K562 (cell line): ENCODE measurements at regions not wholly inside any gene's neighbourhood (a gene's known extent, or its start where the extent isn't known, plus 50 kb on each side); places are given as distances from the start of the nearest gene placed in this dataset.

Experiments
- ATAC-seq: fragments of 200-7000 bp; cut with Tn5 transposase; 3 replicates; pipeline ENCODE4 v1.9.1; 2020; ENCODE audit warnings: moderate library complexity
- BruUV-seq: library from RNA; stranded (reverse); fragments of 400-500 nt; replicated peaks from 2 replicates; lab custom pipeline; 2021; lab: Mats Ljungman, UMichigan
- CTCF ChIA-PET: fragments of 300-600 bp; formaldehyde crosslinking; extraction: SDS; loops from one replicate; lab custom pipeline; 2021; ENCODE audit warnings: low intra/inter-chr PET ratio; lab: Yijun Ruan, JAX
- POLR2A ChIA-PET: fragments of 300-600, 350-650 bp; sonication (Branson Sonifier 250); formaldehyde crosslinking; extraction: SDS; loops from one replicate; lab custom pipeline; 2021; ENCODE audit warnings: antibody characterized with exemption, inconsistent platforms; lab: Yijun Ruan, JAX
- DNase-seq, 4 experiments: peaks; one replicate each; pipeline versions ENCODE4 v3.0.0 to v3.0.0-alpha.2; 2011 to 2018; ENCODE audit warnings: low spot score in 3 of 4, mixed read lengths in 3 of 4; ENCODE audit errors: extremely low read depth in 1 of 4
- FAIRE-seq: peaks from 2 replicates; lab custom pipeline; 2011; peaks lifted over from hg19 to GRCh38; lab: Jason Lieb, UNC
- H2AFZ ChIP-seq: 2 replicates; pipeline ENCODE4 v1.6.0; 2011; ENCODE audit warnings: low read depth, low read length, control low read depth, inconsistent platforms
- H3K27ac ChIP-seq: fragments of 200-600 bp; 3 replicates; pipeline ENCODE4 v1.8.0; 2011; ENCODE audit warnings: low read depth, mild to moderate bottlenecking, control low read depth, inconsistent platforms, low read length, moderate library complexity, mixed read lengths; ENCODE audit errors: extremely low read depth
- H3K27me3 ChIP-seq, 2 experiments: fragments of 300-600 bp in 1 of 2; 2 replicates in 1 of 2; 3 replicates in 1 of 2; pipeline versions ENCODE4 v1.6.0 to v1.8.0; 2011; ENCODE audit warnings: inconsistent platforms in 2 of 2, low read length in 2 of 2, mild to moderate bottlenecking in 1 of 2, mixed read lengths in 1 of 2, moderate library complexity in 1 of 2; ENCODE audit not compliant: control insufficient read depth in 2 of 2, insufficient read depth in 2 of 2
- H3K36me3 ChIP-seq: fragments of 300-600 bp; 3 replicates; pipeline ENCODE4 v1.8.0; 2011; ENCODE audit warnings: mild to moderate bottlenecking, low read length, inconsistent platforms; ENCODE audit not compliant: control insufficient read depth, insufficient read depth
- H3K4me1 ChIP-seq, 2 experiments: fragments of 200-600 bp in 1 of 2; replicated peaks in 1 of 2; 2 replicates in 1 of 2; 3 replicates in 1 of 2; pipeline versions ENCODE4 v1.5.1 to v1.8.0; 2011; ENCODE audit warnings: inconsistent platforms in 2 of 2, low read length in 2 of 2, mild to moderate bottlenecking in 1 of 2, mixed read lengths in 1 of 2, moderate library complexity in 1 of 2; ENCODE audit not compliant: control insufficient read depth in 2 of 2, insufficient read depth in 2 of 2
- H3K4me2 ChIP-seq: 2 replicates; pipeline ENCODE4 v1.6.1; 2011; ENCODE audit warnings: low read length, control low read depth, inconsistent platforms, mixed read lengths; ENCODE audit not compliant: insufficient read depth
- H3K4me3 ChIP-seq: fragments of 200-600 bp; sonication (generic), shearing (Covaris generic); 2 replicates; pipeline ENCODE4 v1.5.1; 2016; ENCODE audit warnings: control low read depth, inconsistent platforms
- H3K79me2 ChIP-seq: fragments of 200-600 bp; 3 replicates; pipeline ENCODE4 v1.8.0; 2011; ENCODE audit warnings: low read length, inconsistent platforms; ENCODE audit not compliant: control insufficient read depth, insufficient read depth
- H3K9ac ChIP-seq, 2 experiments: 2 replicates each; pipeline versions ENCODE4 v1.6.0 to v1.6.1; 2011; ENCODE audit warnings: low read depth in 2 of 2, low read length in 2 of 2, control low read depth in 1 of 2, inconsistent platforms in 1 of 2, mild to moderate bottlenecking in 1 of 2, mixed read lengths in 1 of 2; ENCODE audit not compliant: insufficient read depth in 1 of 2
- H3K9me1 ChIP-seq: one replicate; pipeline ENCODE4 v1.6.0; 2011; ENCODE audit warnings: inconsistent platforms, mild to moderate bottlenecking, low read length, moderate library complexity; ENCODE audit not compliant: control insufficient read depth, insufficient read depth
- H3K9me3 ChIP-seq: replicated peaks from 2 replicates; pipeline ENCODE4 v1.5.1; 2011; ENCODE audit warnings: low read depth, low read length, inconsistent platforms; ENCODE audit not compliant: control insufficient read depth, insufficient read depth
- H4K20me1 ChIP-seq: replicated peaks from 2 replicates; pipeline ENCODE4 v1.6.1; 2011; ENCODE audit warnings: low read length, inconsistent platforms, mixed read lengths; ENCODE audit not compliant: control insufficient read depth, insufficient read depth
- FOXP1 ChIP-seq: sonication (generic); formaldehyde crosslinking; IDR thresholded peaks from 2 replicates; pipeline ENCODE4 v1.8.0; 2022; ENCODE audit warnings: mild to moderate bottlenecking, missing genetic modification reagents
- GMEB1 ChIP-seq: fragments of 250-450 bp; sonication (Bioruptor Pico); IDR thresholded peaks from 2 replicates; pipeline ENCODE4 v1.4.0; 2020; ENCODE audit warnings: mild to moderate bottlenecking
- HDAC1 ChIP-seq, 2 experiments: fragments of 450-650 bp; IDR thresholded peaks; 2 replicates each; pipeline ENCODE4 v1.6.1; 2016 to 2017; ENCODE audit warnings: inconsistent platforms in 1 of 2, mild to moderate bottlenecking in 1 of 2, moderate library complexity in 1 of 2
- PPARD ChIP-seq: fragments of 250-450 bp; sonication (Bioruptor Pico); IDR thresholded peaks from 2 replicates; pipeline ENCODE4 v1.8.0; 2022; ENCODE audit warnings: inconsistent platforms, mild to moderate bottlenecking, moderate library complexity
- PTRF ChIP-seq: fragments of 450-650 bp; IDR thresholded peaks from 2 replicates; pipeline ENCODE4 v1.6.1; 2016; ENCODE audit warnings: mild to moderate bottlenecking, missing genetic modification characterization, missing compliant biosample characterization
- STAT6 ChIP-seq: sonication (generic); formaldehyde crosslinking; IDR thresholded peaks from 2 replicates; pipeline ENCODE4 v1.8.1; 2023; ENCODE audit warnings: mild to moderate bottlenecking, missing genetic modification reagents
- WGBS: fragments of 100-300 bp; shearing (Covaris generic); methylation state at CpG from one replicate; pipeline ENCODE4 v1.1.6; 2016; ENCODE audit warnings: low coverage, mixed read lengths; ENCODE audit not compliant: insufficient coverage; ENCODE audit errors: missing lambda C conversion rate; 5-methylcytosine and 5-hydroxymethylcytosine counted together
- in situ Hi-C: fragments of 300-500 bp; cut with MboI; formaldehyde crosslinking; loops from 4 replicates; pipeline ENCODE4 v1.15.0; 2018; ENCODE audit warnings: inconsistent platforms, mixed read lengths
- intact Hi-C: fragments of 100-400 bp; cut with micrococcal nuclease; formaldehyde crosslinking; loops from 2 replicates; pipeline ENCODE4 v1.14.2; 2022
- TF ChIP-seq, protein P1 (sequence below), 2 experiments: fragments of 450-650 bp; IDR thresholded peaks; 2 replicates each; pipeline ENCODE4 v1.6.1; 2018; ENCODE audit warnings: mild to moderate bottlenecking in 2 of 2, low read depth in 1 of 2; ENCODE audit not compliant: partially characterized antibody in 2 of 2

DNA sequence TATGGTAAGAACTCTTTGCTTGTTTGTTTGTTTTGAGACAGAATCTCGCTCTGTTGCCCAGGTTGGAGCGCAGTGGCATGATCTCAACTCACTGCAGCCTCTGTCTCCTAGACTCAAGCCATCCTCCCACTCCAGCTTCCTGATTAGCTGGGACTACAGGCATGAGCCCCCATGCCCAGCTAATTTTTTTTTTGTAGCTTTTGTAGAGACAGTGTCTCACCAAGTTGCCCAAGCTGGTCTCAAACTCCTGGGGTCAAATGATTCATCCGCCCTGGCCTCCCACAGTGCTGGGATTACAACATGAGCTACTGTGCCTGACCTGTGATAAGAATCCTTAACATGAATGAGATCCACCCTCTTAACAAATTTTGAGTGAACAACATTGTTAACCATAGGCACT, 183.9 kb upstream of the TSHZ3 start:
- no peak for DNase-seq
- TF ChIP-seq GMEB1 (no peak), FOXP1 (CRISPR knock-in tag) (no peak), HDAC1 (IDR thresholded peaks at IDR 0.05) (no peak), PPARD (CRISPR knock-in tag) (no peak)
- TF ChIP-seq, all 486 proteins: peak for 0
- 0% methylated on average over 3 of the region's 3 CpGs for WGBS
- ChIA-PET CTCF (no interaction called here), POLR2A (interaction anchor here (0.7 kb wide), 1 partner anchor 13 kb away, joined by 4 read pairs; no protein-coding TSS in a partner anchor)
- H3K9me3 ChIP-seq = no peaks in the 10 kb centered on the region
- H3K79me2 ChIP-seq = no peaks in the 10 kb centered on the region
- no peak overlapping the region for H3K4me2 ChIP-seq
- intact Hi-C loops (no loop called here), in situ Hi-C loops (no loop called here)
- H3K36me3 ChIP-seq = no peaks in the 10 kb centered on the region
- H3K4me3 ChIP-seq = no peak overlapping the region
- H3K27ac ChIP-seq = no peak overlapping the region
- H3K4me1 ChIP-seq = no peaks in the 10 kb centered on the region
- FAIRE-seq = no peak
- no peaks in the 10 kb centered on the region for H3K9me1 ChIP-seq
- H3K27me3 ChIP-seq = 0 out of 5 replicates have a peak, but pooled peaks cover 0 to 2% of the 10 kb centered on the region in 2 experiments
- no peak overlapping the region for H2AFZ ChIP-seq
- ATAC-seq = no peak
- H4K20me1 ChIP-seq = no peaks in the 10 kb centered on the region
- H3K9ac ChIP-seq = no peak overlapping the region
- no TSS peak for BruUV-seq

DNA sequence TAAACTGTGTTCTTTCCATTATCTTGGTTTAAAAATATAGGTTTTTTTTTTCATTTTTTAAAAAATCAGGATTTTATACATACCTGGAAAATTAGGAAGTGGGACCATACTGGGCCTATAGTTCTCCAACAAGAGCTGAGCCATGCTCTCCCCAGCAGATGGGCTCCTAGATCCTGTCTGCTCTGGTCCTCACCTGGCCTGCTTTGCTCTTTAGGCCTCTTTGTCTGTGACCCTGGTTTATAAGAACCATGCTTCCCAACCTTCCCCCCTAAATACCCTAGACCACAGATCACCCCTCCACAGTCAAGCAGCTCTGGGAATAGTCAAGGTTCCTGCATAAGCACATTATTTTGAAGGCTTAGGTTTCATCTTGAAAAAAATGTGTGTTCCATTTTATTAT, 185.0 kb upstream of the TSHZ3 start:
- in situ Hi-C loops (no loop called here), intact Hi-C loops (no loop called here)
- no peak for ATAC-seq
- TF ChIP-seq PTRF (tag) = no peak
- TF ChIP-seq STAT6 = no peak
- TF ChIP-seq, protein P1, sequence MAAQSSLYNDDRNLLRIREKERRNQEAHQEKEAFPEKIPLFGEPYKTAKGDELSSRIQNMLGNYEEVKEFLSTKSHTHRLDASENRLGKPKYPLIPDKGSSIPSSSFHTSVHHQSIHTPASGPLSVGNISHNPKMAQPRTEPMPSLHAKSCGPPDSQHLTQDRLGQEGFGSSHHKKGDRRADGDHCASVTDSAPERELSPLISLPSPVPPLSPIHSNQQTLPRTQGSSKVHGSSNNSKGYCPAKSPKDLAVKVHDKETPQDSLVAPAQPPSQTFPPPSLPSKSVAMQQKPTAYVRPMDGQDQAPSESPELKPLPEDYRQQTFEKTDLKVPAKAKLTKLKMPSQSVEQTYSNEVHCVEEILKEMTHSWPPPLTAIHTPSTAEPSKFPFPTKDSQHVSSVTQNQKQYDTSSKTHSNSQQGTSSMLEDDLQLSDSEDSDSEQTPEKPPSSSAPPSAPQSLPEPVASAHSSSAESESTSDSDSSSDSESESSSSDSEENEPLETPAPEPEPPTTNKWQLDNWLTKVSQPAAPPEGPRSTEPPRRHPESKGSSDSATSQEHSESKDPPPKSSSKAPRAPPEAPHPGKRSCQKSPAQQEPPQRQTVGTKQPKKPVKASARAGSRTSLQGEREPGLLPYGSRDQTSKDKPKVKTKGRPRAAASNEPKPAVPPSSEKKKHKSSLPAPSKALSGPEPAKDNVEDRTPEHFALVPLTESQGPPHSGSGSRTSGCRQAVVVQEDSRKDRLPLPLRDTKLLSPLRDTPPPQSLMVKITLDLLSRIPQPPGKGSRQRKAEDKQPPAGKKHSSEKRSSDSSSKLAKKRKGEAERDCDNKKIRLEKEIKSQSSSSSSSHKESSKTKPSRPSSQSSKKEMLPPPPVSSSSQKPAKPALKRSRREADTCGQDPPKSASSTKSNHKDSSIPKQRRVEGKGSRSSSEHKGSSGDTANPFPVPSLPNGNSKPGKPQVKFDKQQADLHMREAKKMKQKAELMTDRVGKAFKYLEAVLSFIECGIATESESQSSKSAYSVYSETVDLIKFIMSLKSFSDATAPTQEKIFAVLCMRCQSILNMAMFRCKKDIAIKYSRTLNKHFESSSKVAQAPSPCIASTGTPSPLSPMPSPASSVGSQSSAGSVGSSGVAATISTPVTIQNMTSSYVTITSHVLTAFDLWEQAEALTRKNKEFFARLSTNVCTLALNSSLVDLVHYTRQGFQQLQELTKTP (IDR thresholded peaks at IDR 0.05; ENCODE audit: low read depth in 1 of 2, partially characterized antibody in 2 of 2) = no peak

More for the DNA sequence above, 185.0 kb upstream of the TSHZ3 start:
- BruUV-seq = no TSS peak
- DNase-seq (no peak), FAIRE-seq (no peak)
- H3K9me3 ChIP-seq = no peaks in the 10 kb centered on the region
- H3K9ac ChIP-seq = no peak overlapping the region
- ChIA-PET CTCF (no interaction called here), POLR2A (interaction anchor here (0.5 kb wide), 1 partner anchor 1273 kb away, joined by 3 read pairs; no protein-coding TSS in a partner anchor)
- no peak overlapping the region for H3K4me2 ChIP-seq
- H3K4me3 ChIP-seq = no peak overlapping the region
- H3K9me1 ChIP-seq = no peaks in the 10 kb centered on the region
- 0 out of 5 replicates have a peak, but pooled peaks cover 0 to 2% of the 10 kb centered on the region in 2 experiments for H3K27me3 ChIP-seq
- H3K27ac ChIP-seq = no peak overlapping the region
- no peaks in the 10 kb centered on the region for H3K36me3 ChIP-seq
- H2AFZ ChIP-seq = no peak overlapping the region
- H4K20me1 ChIP-seq = no peaks in the 10 kb centered on the region
- no peaks in the 10 kb centered on the region for H3K4me1 ChIP-seq
- no peaks in the 10 kb centered on the region for H3K79me2 ChIP-seq
